Epidermal melanocyte (primary cell): ENCODE measurements at regions not wholly inside any gene's neighbourhood (a gene's known extent, or its start where the extent isn't known, plus 50 kb on each side); places are given as distances from the start of the nearest gene placed in this dataset.
"Not testable (repeated sequence)": the region's sequence is repeated elsewhere in the genome, so short reads cannot be mapped to it uniquely, and the experiment has no call there.

ENCODE experiments used
- DNase-seq: peaks from one replicate; pipeline ENCODE4 v3.0.0; 2011; ENCODE audit warnings: low spot score; ENCODE audit not compliant: insufficient read length

DNA sequence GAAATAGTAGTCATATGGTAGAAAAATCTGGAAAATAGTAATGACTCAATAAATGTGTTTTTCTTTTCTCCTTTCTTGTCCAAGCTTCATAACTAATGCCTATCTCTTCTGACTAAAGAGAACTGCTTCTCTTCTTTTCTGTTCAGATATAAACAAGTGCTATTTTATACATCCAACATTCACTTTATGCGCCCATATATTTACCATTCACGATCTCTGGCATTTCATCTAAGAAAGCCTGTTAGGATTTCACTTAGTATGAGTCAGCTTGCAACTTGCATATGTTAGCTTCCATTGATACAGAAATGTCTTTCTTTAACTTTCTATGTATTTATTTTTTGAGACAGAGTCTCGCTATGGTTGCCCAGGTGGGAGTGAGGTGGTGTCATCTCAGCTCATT, 224.9 kb downstream of the VAPA start:
- no peak for DNase-seq

- DNase-seq: no peak
Observed at GRCh38 chr18:10139783-10140410, 226.1 kb downstream of the VAPA start.

GRCh38 chr18:10140461-10141282, 226.9 kb downstream of the VAPA start:
- DNase-seq: no peak

GRCh38 chr18:10141559-10141958, 227.7 kb downstream of the VAPA start:
- no peak for DNase-seq

GRCh38 chr18:10142056-10142455, 228.2 kb downstream of the VAPA start:
- DNase-seq: no peak

GRCh38 chr18:10142496-10143160, 228.8 kb downstream of the VAPA start:
- no peak for DNase-seq

GRCh38 chr18:10143596-10143995, 229.8 kb downstream of the VAPA start:
- DNase-seq: no peak

DNA sequence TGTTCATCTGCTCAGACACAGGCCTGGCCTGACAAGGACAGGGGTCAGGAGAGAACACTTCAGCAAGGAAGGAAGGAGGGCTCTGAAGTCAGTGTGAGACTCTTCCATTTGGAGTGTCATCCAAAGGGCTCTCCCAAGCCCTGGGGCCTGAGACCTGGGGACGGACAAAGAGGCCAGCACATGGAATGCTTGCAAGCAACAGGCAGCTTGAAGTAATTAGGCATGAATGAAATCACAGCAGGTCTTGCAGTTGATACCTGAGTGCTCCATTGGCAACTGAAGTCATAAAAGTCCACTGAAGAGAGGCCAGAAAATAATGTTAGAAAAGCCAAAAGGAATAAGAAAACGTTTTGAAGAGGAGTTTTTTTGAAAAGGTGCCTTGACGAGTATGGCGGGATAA, 231.7 kb downstream of the VAPA start:
- no peak for DNase-seq

GRCh38 chr18:10147226-10147625, 233.4 kb downstream of the VAPA start:
- DNase-seq: no peak

GRCh38 chr18:10147752-10148151, 233.9 kb downstream of the VAPA start:
- DNase-seq: no peak

DNA sequence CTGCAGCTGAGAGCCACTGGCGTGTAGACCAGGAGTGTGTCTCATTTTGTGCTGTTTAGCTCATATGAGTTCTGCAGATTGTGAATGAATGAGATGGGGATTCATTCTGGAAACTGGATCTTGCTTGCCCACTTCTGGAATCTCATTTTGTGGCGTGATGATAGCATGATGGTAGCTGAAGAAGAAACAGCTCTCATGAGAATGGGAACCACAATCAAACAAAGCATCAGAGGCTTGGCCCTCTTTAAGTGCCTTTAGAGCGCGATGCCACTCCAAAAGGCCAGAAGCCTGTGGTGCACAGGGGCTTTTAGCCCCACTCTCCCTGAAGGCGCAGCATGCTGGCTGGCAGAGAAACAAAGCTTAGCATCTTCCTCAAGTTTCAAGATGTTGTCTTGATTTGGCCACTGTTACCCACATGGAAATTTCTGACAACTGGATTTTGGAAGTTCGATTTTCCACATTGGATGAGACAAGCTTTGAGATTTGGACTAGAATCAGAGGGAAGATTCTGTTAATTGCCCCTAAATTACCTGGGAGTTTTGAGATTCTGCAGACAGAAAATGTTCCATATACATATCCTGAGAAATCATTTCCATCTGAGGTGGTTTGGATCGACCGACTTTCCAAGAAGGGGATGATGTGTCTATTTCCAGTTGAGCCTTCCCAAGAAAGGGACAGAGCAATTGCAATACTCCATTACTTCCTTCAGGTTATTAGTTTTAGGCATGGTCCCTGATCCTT, 234.5 kb downstream of the VAPA start:
- no peak for DNase-seq

- DNase-seq: no peak
Observed at GRCh38 chr18:10149768-10150556, 236.1 kb downstream of the VAPA start.

GRCh38 chr18:10150576-10150975, 236.8 kb downstream of the VAPA start:
- not testable (repeated sequence) for DNase-seq

- DNase-seq: no peak
Observed at GRCh38 chr18:10152475-10152874, 238.7 kb downstream of the VAPA start.

DNA sequence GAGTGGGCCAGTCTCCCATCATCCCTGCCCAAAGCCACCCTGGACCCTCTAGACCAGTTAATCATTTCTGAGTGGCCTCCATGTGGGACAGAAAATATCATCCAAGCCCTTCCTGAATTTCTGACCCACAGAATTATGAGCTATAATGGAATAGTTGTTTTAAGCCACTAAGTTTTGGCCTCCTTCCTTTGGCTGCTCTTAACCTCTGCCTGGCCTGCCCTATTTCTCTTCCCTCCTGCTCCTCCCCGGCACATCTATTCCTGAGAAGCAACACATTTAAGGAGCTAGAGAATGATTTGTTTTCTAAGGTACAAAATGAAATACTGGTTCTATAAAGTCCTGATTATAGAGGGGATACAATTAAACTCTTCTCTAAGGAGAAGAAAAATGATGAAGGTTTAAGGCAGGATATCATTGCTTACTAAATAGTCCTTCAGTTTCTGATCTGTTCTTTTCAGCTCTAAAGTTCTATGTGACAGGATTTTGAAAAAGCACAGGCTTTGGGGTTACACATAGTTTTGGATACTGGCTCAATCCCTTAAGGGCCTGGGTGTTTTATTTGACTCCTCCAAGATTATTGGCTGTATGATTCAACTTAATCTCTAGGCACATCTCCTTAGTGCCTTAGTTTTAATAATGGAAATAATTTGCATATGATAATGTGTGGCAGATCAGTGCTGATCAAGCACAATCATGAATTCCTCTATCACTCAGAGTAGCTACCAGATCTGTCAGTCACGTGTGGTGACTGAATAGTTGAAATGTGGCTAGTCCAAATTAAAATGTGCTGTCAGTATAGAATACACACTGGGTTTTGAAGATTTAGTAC, 240.3 kb downstream of the VAPA start:
- no peak for DNase-seq

DNA sequence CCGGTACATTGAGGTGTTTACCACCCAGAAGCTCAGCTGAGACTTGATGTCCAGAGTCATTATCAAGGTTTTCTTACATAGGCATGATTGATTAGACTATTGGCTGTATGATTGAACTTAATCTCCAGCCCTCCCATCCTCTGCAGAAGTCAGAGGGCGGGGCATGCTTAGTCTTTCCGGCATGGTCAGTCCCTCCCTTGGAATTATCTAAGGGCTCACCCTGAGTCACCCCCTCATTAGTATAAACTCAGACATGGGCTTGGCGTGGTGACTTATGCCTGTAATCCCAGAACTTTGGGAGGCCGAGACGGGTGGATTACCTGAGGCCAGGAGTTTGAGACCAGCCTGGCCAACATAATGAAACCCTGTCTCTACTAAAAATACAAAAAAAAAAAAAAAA, 243.9 kb downstream of the VAPA start:
- no peak for DNase-seq

DNA sequence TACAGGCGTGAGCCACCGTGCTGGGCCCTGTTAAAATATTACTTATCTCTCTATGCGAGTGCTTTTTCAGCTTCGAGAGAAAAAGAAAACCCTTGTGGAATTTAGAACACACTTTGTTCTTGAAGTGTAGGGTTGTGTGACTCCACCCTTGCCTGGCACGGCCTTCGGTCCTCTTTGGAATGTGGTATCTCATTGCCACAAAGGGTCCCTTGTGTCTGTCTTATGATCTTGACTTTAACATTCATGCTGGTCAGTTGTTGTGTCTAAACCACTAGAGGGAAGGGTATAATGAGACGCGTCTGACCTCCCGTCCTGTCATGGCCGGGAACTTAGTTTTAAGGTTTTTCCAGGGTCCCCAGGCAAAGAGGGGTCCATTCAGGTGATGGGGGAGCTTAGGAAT, 246.4 kb downstream of the VAPA start:
- DNase-seq: no peak

DNA sequence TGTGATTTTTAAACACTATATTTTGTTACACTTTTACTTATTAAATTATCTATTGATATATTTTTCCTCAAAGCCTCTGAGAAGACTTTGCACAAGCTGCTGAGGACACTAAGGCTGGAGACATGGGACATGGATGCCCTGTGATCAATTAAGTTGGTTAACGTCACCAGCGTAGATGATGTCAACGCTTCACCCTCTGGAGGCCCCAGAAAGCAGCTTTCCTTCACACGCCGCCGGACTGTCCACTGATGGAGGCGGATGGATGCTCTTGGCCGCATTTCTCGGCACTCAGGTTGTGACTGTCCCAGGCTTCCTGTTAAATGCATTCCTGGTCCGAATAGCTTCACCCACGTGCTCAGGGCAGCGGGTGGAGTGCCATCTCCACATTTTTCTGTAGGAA, 247.5 kb downstream of the VAPA start:
- DNase-seq: no peak

- no peak for DNase-seq
Observed at GRCh38 chr18:10162340-10162739, 248.5 kb downstream of the VAPA start.
